ENCODE measurements at regions not wholly inside any gene's neighbourhood (a gene's known extent, or its start where the extent isn't known, plus 50 kb on each side); places are given as distances from the start of the nearest gene placed in this dataset.
A peak's percentile ranks its signal among the peaks of the same experiment; 100 is the strongest.
"Not testable (repeated sequence)": the region's sequence is repeated elsewhere in the genome, so short reads cannot be mapped to it uniquely, and the experiment has no call there.

DNA sequence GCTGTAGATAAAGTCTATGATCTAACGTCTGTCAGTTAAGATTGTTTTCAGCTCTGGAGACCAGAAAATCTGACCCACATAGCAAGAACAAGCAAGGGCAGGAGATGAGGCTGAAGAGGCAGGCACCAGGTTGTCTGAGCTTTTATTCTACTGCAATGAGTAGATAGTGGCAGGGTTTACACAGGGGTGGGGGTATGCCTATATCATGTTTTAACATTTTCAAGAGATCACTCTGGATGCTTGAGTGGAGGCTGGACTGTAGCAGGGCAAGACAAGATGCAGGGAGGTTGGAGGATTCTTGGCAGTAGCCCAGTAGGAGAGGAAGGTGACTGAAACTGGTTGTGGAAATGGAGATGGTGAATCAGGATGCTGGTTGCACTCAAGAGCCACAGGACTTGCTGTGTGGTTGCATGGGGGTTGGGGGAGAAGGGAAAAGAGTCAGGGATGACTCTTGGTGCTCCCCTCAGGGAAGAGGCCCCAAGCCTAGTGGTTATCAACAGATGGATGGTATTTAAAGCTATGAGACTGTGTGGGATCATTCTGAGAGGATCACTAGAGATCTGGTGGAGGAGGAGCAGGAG lies 143.1 kb upstream of the KCNJ18 start:
- peaks cover 35% of the 10 kb centered on the region for H3K4me1 ChIP-seq
- intact Hi-C loops (cut with micrococcal nuclease) = no loop called here
- peaks cover 22% of the 10 kb centered on the region for H3K36me3 ChIP-seq
- H3K27me3 ChIP-seq (ENCODE audit: low read depth) = no peaks in the 10 kb centered on the region
- peaks cover 4% of the 10 kb centered on the region for H3K9me3 ChIP-seq (replicated peaks)
- DNase-seq = no peak
- no peak overlapping the region for H3K27ac ChIP-seq (replicated peaks)
- TF ChIP-seq CTCF (IDR thresholded peaks at IDR 0.05; ENCODE audit: borderline replicate concordance) = no peak
- H3K4me3 ChIP-seq = no peak overlapping the region

DNA sequence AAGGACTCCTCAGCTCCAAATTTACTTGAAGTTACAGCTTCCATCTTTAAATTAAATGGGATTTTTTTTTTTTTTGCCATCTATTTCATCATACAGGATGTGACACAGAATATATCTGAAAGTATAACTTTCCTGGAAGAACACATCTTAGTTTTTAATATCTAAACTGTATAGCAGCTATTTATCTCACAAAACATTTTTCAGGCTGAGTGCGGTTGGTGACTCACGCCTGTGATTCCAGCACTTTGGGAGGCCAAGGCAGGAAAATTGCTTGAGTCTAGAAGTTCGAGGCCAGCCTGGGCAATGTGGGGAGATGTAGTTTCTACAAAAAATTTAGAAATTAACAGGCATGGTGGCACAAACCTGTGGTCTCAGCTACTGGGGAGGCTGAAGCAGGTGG lies 142.3 kb upstream of the KCNJ18 start:
- H3K27me3 ChIP-seq (ENCODE audit: low read depth); H3K27ac ChIP-seq (replicated peaks); intact Hi-C loops (cut with micrococcal nuclease); DNase-seq: not testable (repeated sequence)
- peaks cover 35% of the 10 kb centered on the region for H3K4me1 ChIP-seq
- H3K9me3 ChIP-seq (replicated peaks) = peaks cover 13% of the 10 kb centered on the region
- peaks cover 19% of the 10 kb centered on the region for H3K36me3 ChIP-seq
- peak overlapping the region; percentile 78 for H3K4me3 ChIP-seq

DNA sequence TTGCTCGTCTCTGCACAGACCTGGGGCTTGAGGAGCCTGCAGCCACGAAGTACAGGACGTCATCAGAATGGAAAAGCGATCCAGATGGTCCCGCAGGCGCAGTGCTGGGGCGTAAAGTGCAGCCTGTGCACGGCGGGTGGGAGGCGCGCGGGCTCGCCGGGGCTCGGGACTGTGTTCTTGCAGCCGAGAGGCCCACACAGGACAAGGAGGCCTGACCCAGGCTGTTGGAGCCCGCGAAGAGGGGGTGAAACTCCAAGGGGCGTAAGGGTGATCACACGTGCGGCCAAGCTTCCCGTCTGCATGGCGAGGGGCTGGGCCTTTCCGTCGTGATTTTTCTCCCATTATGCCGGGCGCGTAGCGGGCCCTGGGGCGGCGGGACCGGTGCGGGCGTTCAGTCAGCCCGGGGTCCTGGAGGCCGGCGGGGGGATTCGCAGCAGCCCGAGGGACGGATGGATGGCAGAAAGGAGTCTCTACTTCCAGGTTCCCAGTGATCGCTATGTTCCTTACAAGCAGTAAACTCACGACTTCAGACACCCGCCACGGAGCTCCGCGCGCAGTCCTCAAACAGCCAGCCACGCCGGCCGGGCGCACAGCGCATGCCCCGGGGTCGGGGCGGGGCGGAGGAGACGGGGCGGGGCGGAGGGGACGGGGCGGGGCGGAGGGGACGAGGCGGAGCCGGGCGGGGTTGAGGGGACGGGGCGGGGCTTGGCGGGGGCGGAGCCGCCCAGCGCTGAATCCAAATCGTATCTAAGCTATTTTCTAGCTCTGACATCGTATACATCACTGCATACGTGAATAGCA lies 141.0 kb upstream of the KCNJ18 start:
- H3K36me3 ChIP-seq = peaks cover 16% of the 10 kb centered on the region
- no peaks in the 10 kb centered on the region for H3K27me3 ChIP-seq (ENCODE audit: low read depth)
- peaks cover 19% of the 10 kb centered on the region for H3K9me3 ChIP-seq (replicated peaks)
- TF ChIP-seq CTCF (IDR thresholded peaks at IDR 0.05; ENCODE audit: borderline replicate concordance) = no peak
- peaks cover 35% of the 10 kb centered on the region for H3K4me1 ChIP-seq
- H3K27ac ChIP-seq (replicated peaks) = peak overlapping the region; percentile 92
- intact Hi-C loops (cut with micrococcal nuclease) = no loop called here
- H3K4me3 ChIP-seq = peak overlapping the region; percentile 78
- peak; percentile 84 for DNase-seq

- H3K4me1 ChIP-seq; H3K4me3 ChIP-seq; H3K36me3 ChIP-seq; DNase-seq; H3K27me3 ChIP-seq (ENCODE audit: low read depth); H3K27ac ChIP-seq (replicated peaks); intact Hi-C loops (cut with micrococcal nuclease): not testable (repeated sequence)
- peaks cover 45% of the 10 kb centered on the region for H3K9me3 ChIP-seq (replicated peaks)
These were observed 133.4 kb upstream of the KCNJ18 start for GRCh38 chr17:21558921-21559320.

DNA sequence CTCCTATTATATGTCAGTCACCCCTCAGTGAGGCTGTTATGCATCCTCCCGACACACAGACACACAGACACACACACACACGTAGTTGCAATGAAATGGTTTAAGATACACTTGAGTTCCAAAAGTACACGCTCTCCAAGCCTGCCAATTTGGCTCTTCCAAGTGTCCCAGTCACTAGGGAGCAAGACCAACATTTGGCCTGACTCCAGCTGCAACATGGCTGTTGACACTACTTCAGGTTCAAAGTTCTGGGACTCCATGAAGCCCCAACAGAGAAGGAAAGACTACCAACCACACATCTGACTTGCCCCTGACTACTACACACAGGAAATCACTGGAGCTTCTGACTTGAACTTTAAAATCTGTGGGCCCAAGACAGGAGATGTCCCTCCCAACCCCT lies 128.1 kb upstream of the KCNJ18 start:
- intact Hi-C loops (cut with micrococcal nuclease) = no loop called here

GRCh38 chr17:21564757-21565156 lies 127.6 kb upstream of the KCNJ18 start:
- intact Hi-C loops (cut with micrococcal nuclease) = not testable (repeated sequence)

More for the DNA sequence above, 128.1 kb upstream of the KCNJ18 start:
- no peak overlapping the region for H3K4me3 ChIP-seq
- H3K36me3 ChIP-seq = no peaks in the 10 kb centered on the region
- DNase-seq = no peak
- no peak overlapping the region for H3K27ac ChIP-seq (replicated peaks)
- peaks cover 6% of the 10 kb centered on the region for H3K9me3 ChIP-seq (replicated peaks)
- no peak for TF ChIP-seq CTCF (IDR thresholded peaks at IDR 0.05; ENCODE audit: borderline replicate concordance)
- H3K4me1 ChIP-seq = peaks cover 4% of the 10 kb centered on the region
- H3K27me3 ChIP-seq (ENCODE audit: low read depth) = peaks cover 6% of the 10 kb centered on the region

DNA sequence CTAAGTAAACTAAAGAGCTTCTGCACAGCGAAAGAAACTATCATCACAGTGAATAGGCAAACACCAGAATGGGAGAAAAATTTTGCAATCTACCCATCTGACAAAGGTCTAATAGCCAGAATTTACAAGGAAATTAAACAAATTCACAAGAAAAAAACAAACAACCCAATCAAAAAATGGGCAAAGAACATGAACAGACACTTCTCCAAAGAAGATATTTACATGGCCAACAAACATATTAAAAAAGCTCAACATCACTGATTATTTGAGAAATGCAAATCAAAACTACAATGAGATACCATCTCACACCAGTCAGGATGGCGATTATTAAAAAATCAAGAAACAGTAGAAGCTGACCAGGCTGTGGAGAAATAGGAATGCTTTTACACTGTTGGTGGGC lies 121.9 kb upstream of the KCNJ18 start:
- DNase-seq; H3K27ac ChIP-seq (replicated peaks); H3K27me3 ChIP-seq (ENCODE audit: low read depth); H3K4me1 ChIP-seq; H3K4me3 ChIP-seq; intact Hi-C loops (cut with micrococcal nuclease); H3K36me3 ChIP-seq: not testable (repeated sequence)
- H3K9me3 ChIP-seq (replicated peaks) = peaks cover 11% of the 10 kb centered on the region

More at GRCh38 chr17:21564757-21565156, 127.6 kb upstream of the KCNJ18 start:
- H3K4me3 ChIP-seq; DNase-seq; H3K27ac ChIP-seq (replicated peaks); H3K9me3 ChIP-seq (replicated peaks); H3K4me1 ChIP-seq; H3K36me3 ChIP-seq; H3K27me3 ChIP-seq (ENCODE audit: low read depth): not testable (repeated sequence)

DNA sequence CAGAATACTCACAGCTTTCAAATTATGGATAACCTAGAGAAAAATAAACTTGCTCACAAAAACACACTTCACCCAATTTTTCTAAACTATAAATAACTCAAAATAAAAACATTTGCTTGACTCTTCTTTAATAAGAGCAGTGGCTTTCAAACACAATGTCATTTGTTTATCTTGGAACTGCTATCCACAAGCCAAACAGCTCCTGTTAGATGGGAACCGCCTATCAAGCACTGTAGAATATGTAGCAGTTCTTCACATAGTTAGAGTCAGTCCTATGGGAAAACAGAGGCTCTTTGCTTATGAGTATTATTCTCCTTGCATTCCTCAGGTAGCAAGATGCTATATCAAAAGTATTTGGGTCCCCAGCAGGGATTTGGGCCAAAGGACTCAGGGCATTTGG lies 120.2 kb upstream of the KCNJ18 start:
- H3K27ac ChIP-seq (replicated peaks); DNase-seq; H3K4me3 ChIP-seq; intact Hi-C loops (cut with micrococcal nuclease); H3K27me3 ChIP-seq (ENCODE audit: low read depth); H3K4me1 ChIP-seq; H3K36me3 ChIP-seq: not testable (repeated sequence)
- H3K9me3 ChIP-seq (replicated peaks) = peaks cover 11% of the 10 kb centered on the region

DNA sequence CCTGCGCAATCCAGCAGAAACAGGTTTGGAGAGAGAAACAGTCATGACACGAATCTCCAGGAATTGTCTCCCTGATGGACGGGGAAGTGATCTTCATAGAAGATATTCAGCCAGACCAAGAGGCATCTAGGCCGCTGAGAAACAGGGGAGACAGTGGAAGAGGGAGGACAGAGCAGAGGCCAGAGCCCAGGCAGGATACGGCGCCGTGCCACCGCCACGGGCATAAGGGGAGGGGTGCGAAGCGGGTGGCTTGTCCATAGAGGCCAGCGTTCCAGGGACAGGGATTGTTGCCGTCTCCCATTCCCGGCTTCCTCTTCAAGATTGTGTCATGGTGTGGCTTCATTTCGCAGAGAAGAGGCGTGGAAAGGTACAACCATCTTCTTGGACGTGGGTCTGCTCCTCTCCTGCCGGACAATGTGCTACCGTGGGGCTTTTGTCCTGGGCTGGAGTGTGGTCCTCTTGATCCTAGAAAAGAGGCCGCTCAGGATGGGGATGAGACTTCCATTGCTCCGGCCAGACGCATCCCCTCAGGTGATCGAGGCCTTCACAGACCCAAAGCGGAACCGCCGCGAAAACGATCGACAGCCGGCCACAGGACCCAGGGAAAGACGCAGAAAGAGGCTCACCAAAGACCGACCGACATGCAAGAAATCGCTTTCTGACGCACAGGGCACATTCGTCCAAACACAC lies 118.9 kb upstream of the KCNJ18 start:
- intact Hi-C loops (cut with micrococcal nuclease); H3K4me1 ChIP-seq; DNase-seq; H3K27me3 ChIP-seq (ENCODE audit: low read depth); H3K27ac ChIP-seq (replicated peaks); H3K36me3 ChIP-seq: not testable (repeated sequence)
- Histone ChIP-seq H3K4me3 (peak overlapping the region; percentile 73), H3K9me3 (replicated peaks) (peaks cover 11% of the 10 kb centered on the region)
